HepG2 (cell line): ENCODE measurements at regions not wholly inside any gene's neighbourhood (a gene's known extent, or its start where the extent isn't known, plus 50 kb on each side); places are given as distances from the start of the nearest gene placed in this dataset.
"Not testable (repeated sequence)": the region's sequence is repeated elsewhere in the genome, so short reads cannot be mapped to it uniquely, and the experiment has no call there.

Source experiments
- ATAC-seq: fragments of 200-7000 bp; cut with Tn5 transposase; 3 replicates; pipeline ENCODE4 v1.9.1; 2020; ENCODE audit warnings: mild to moderate bottlenecking, moderate library complexity
- BruUV-seq: library from RNA; stranded (reverse); fragments of 400-500 nt; replicated peaks from 2 replicates; lab custom pipeline; 2021; lab: Mats Ljungman, UMichigan
- CTCF ChIA-PET: fragments of 300-600 bp; formaldehyde crosslinking; extraction: SDS; loops from one replicate; lab custom pipeline; 2021; ENCODE audit warnings: low total read pairs, inconsistent platforms, low intra/inter-chr PET ratio; lab: Yijun Ruan, JAX
- POLR2A ChIA-PET: fragments of 350-600 bp; sonication (Branson Sonifier 250); formaldehyde crosslinking; loops from one replicate; lab custom pipeline; 2020; ENCODE audit warnings: antibody characterized with exemption, inconsistent platforms; lab: Yijun Ruan, JAX
- DNase-seq: peaks from one replicate; pipeline ENCODE4 v3.0.0-alpha.2; 2015; ENCODE audit warnings: low spot score
- FAIRE-seq: peaks from 3 replicates; lab custom pipeline; 2011; peaks lifted over from hg19 to GRCh38; lab: Jason Lieb, UNC
- H2AFZ ChIP-seq: one replicate; pipeline ENCODE4 v1.6.1; 2011; ENCODE audit warnings: low read length, inconsistent platforms
- H3K27ac ChIP-seq: fragments of 300-600 bp; 3 replicates; pipeline ENCODE4 v1.8.0; 2011; ENCODE audit warnings: mixed run types, mild to moderate bottlenecking, mixed read lengths, low read length, inconsistent platforms; ENCODE audit not compliant: insufficient read depth; ENCODE audit errors: extremely low read length
- H3K27me3 ChIP-seq, 2 experiments: fragments of 200-600 bp in 1 of 2; 2 replicates in 1 of 2; 3 replicates in 1 of 2; pipeline versions ENCODE4 v1.6.0 to v1.8.0; 2011; ENCODE audit warnings: low read length in 2 of 2, mild to moderate bottlenecking in 2 of 2, moderate library complexity in 2 of 2, inconsistent platforms in 1 of 2; ENCODE audit not compliant: insufficient read depth in 2 of 2, control insufficient read depth in 1 of 2
- H3K36me3 ChIP-seq, 2 experiments: fragments of 200-600 bp in 1 of 2; replicated peaks in 1 of 2; 2 replicates in 1 of 2; 3 replicates in 1 of 2; pipeline versions ENCODE4 v1.5.1 to v1.8.0; 2011; ENCODE audit warnings: low read length in 2 of 2, inconsistent platforms in 1 of 2; ENCODE audit not compliant: insufficient read depth in 2 of 2, control insufficient read depth in 1 of 2
- H3K4me1 ChIP-seq: 2 replicates; pipeline ENCODE4 v1.5.1; 2012; ENCODE audit warnings: low read length, inconsistent platforms; ENCODE audit not compliant: insufficient read depth
- H3K4me2 ChIP-seq: 2 replicates; pipeline ENCODE4 v1.6.0; 2011; ENCODE audit warnings: low read depth, low read length, inconsistent platforms
- H3K4me3 ChIP-seq, 3 experiments: fragments of 200-600 bp in 1 of 3; sonication (generic), shearing (Covaris generic) in 1 of 3; replicated peaks in 1 of 3; 2 replicates each; pipeline ENCODE4 v1.5.1; 2011 to 2016; ENCODE audit warnings: low read length in 3 of 3, inconsistent platforms in 2 of 3, low read depth in 2 of 3, mild to moderate bottlenecking in 2 of 3, control low read depth in 1 of 3, mixed read lengths in 1 of 3; ENCODE audit not compliant: insufficient read depth in 1 of 3
- H3K79me2 ChIP-seq: one replicate; pipeline ENCODE4 v1.6.1; 2011; ENCODE audit warnings: low read length, inconsistent platforms; ENCODE audit not compliant: insufficient read depth
- H3K9ac ChIP-seq: 2 replicates; pipeline ENCODE4 v1.6.0; 2011; ENCODE audit warnings: mild to moderate bottlenecking, low read depth, low read length, inconsistent platforms; ENCODE audit not compliant: insufficient read depth
- H3K9me3 ChIP-seq: 2 replicates; pipeline ENCODE4 v1.5.1; 2012; ENCODE audit warnings: mild to moderate bottlenecking, low read length
- H4K20me1 ChIP-seq: 2 replicates; pipeline ENCODE4 v1.6.0; 2011; ENCODE audit warnings: inconsistent platforms, mild to moderate bottlenecking, low read length, moderate library complexity; ENCODE audit not compliant: insufficient read depth
- ARNTL ChIP-seq: sonication (generic); formaldehyde crosslinking; IDR thresholded peaks from 2 replicates; pipeline ENCODE4 v1.4.0; 2020; ENCODE audit warnings: mild to moderate bottlenecking, missing genetic modification reagents
- FOXO4 ChIP-seq: sonication (generic); formaldehyde crosslinking; conservative IDR thresholded peaks from 2 replicates; pipeline ENCODE4 v1.8.1; 2023; ENCODE audit warnings: missing genetic modification reagents
- HOXA9 ChIP-seq: sonication (generic); formaldehyde crosslinking; IDR thresholded peaks from 2 replicates; pipeline ENCODE4 v1.8.1; 2022; ENCODE audit warnings: missing genetic modification reagents, mild to moderate bottlenecking, moderate library complexity, borderline replicate concordance
- KLF16 ChIP-seq, 2 experiments: sonication (generic) in 1 of 2; formaldehyde crosslinking in 1 of 2; IDR thresholded peaks; 2 replicates each; pipeline versions ENCODE4 v1.6.1 to v1.8.0; 2016 to 2023; ENCODE audit warnings: missing genetic modification reagents in 2 of 2, missing compliant biosample characterization in 1 of 2
- STAG1 ChIP-seq: sonication (generic); formaldehyde crosslinking; IDR thresholded peaks from 2 replicates; pipeline ENCODE4 v1.4.0; 2020; ENCODE audit warnings: missing genetic modification reagents
- TOE1 ChIP-seq: sonication (generic); formaldehyde crosslinking; IDR thresholded peaks from 2 replicates; pipeline ENCODE4 v1.4.0; 2020; ENCODE audit warnings: mild to moderate bottlenecking, missing genetic modification reagents
- ZNF282 ChIP-seq: fragments of 450-650 bp; IDR thresholded peaks from 2 replicates; pipeline ENCODE4 v1.6.1; 2018; ENCODE audit not compliant: partially characterized antibody
- WGBS: methylation state at CpG from one replicate; pipeline ENCODE4 v1.1.6; 2017; ENCODE audit warnings: low lambda C conversion rate; 5-methylcytosine and 5-hydroxymethylcytosine counted together
- in situ Hi-C: cut with HindIII; loops from 2 replicates; pipeline ENCODE4 v1.10.0; 2017; ENCODE audit warnings: low pct_unique_long_range_greater_than_20kb; ENCODE audit not compliant: extremely low pct_ligation_motif_present
- intact Hi-C: fragments of 100-400 bp; cut with micrococcal nuclease; formaldehyde crosslinking; loops from one replicate; pipeline ENCODE4 v1.10.0; 2022; ENCODE audit not compliant: unreplicated experiment

GRCh38 chr2:16235747-16236146 lies 295.4 kb downstream of the MYCN start:
- no peak for DNase-seq
- Histone ChIP-seq H3K4me2 (no peak overlapping the region), H3K4me1 (no peaks in the 10 kb centered on the region), H3K4me3 (no peak overlapping the region), H3K27me3 (no peaks in the 10 kb centered on the region), H3K27ac (no peak overlapping the region), H4K20me1 (no peaks in the 10 kb centered on the region), H3K9me3 (no peaks in the 10 kb centered on the region), H2AFZ (no peak overlapping the region), H3K36me3 (no peaks in the 10 kb centered on the region), H3K79me2 (no peaks in the 10 kb centered on the region), H3K9ac (no peak overlapping the region)
- 5% methylated on average over 1 of the region's 1 CpG for WGBS
- peak; percentile 8 for FAIRE-seq
- in situ Hi-C loops: no loop called here
- intact Hi-C loops: no loop called here
- TF ChIP-seq ARNTL (CRISPR knock-in tag) (no peak), FOXO4 (CRISPR knock-in tag) (no peak), STAG1 (CRISPR knock-in tag) (no peak), TOE1 (CRISPR knock-in tag) (no peak), HOXA9 (no peak), KLF16 (CRISPR knock-in tag; IDR thresholded peaks at IDR 0.05) (no peak), ZNF282 (no peak)
- ChIA-PET POLR2A (no interaction called here), CTCF (no interaction called here)
- no TSS peak for BruUV-seq
- no peak for ATAC-seq

GRCh38 chr2:16235291-16235690 lies 294.9 kb downstream of the MYCN start:
- H3K4me1 ChIP-seq, FAIRE-seq, H3K9me3 ChIP-seq, POLR2A ChIA-PET, CTCF ChIA-PET, ATAC-seq, H3K27ac ChIP-seq, H3K27me3 ChIP-seq, H3K4me3 ChIP-seq, BruUV-seq, H4K20me1 ChIP-seq, DNase-seq, H2AFZ ChIP-seq, intact Hi-C loops, H3K4me2 ChIP-seq, in situ Hi-C loops, H3K79me2 ChIP-seq, H3K9ac ChIP-seq, H3K36me3 ChIP-seq: not testable (repeated sequence)
- 86% methylated on average over 20 of the region's 20 CpGs for WGBS
